BE2C (cell line): ENCODE measurements at regions not wholly inside any gene's neighbourhood (a gene's known extent, or its start where the extent isn't known, plus 50 kb on each side); places are given as distances from the start of the nearest gene placed in this dataset.

Experiments used
- DNase-seq: peaks from one replicate; pipeline ENCODE4 v3.0.0-alpha.2; 2020
- H3K27me3 ChIP-seq: fragments of 250-450 bp; sonication (Bioruptor Pico); 2 replicates; pipeline ENCODE4 v1.5.1; 2020; ENCODE audit warnings: mild to moderate bottlenecking
- H3K36me3 ChIP-seq: fragments of 250-450 bp; sonication (Bioruptor Pico); 2 replicates; pipeline ENCODE4 v1.5.1; 2020; ENCODE audit warnings: mild to moderate bottlenecking
- H3K4me1 ChIP-seq: fragments of 250-450 bp; sonication (Bioruptor Pico); 2 replicates; pipeline ENCODE4 v1.5.1; 2020
- H3K4me3 ChIP-seq: 2 replicates; pipeline ENCODE4 v1.5.1; 2011; ENCODE audit warnings: low read depth, low read length
- H3K9me3 ChIP-seq: fragments of 250-450 bp; sonication (Bioruptor Pico); 2 replicates; pipeline ENCODE4 v1.5.1; 2020
- TF ChIP-seq, protein P1 (sequence below): IDR thresholded peaks from 2 replicates; pipeline ENCODE4 v1.5.1; 2012; ENCODE audit warnings: mild to moderate bottlenecking, low read depth, low read length

DNA sequence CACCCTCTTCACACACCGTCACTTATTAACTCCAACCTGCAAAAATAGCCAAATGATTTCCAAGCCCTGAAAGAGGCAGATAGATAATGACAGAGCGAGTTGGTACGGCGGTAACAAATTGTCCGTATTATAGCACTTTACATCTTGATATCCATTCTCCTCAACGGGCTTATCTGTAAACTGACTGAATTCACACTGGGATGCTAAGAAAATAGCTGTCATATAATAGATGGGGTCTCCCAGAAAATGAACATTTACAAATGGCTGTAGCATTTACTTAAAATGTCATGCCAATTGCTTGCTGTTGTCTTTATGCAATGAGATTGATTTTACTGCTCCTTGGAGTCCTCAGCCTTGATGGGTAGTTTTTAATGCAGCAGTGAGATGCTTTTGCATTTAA lies 225.8 kb upstream of the SDK2 start:
- no peaks in the 10 kb centered on the region for H3K27me3 ChIP-seq
- H3K9me3 ChIP-seq: no peaks in the 10 kb centered on the region
- H3K4me1 ChIP-seq: peaks cover 4% of the 10 kb centered on the region
- H3K4me3 ChIP-seq: no peak overlapping the region
- H3K36me3 ChIP-seq: no peaks in the 10 kb centered on the region
- TF ChIP-seq, protein P1, sequence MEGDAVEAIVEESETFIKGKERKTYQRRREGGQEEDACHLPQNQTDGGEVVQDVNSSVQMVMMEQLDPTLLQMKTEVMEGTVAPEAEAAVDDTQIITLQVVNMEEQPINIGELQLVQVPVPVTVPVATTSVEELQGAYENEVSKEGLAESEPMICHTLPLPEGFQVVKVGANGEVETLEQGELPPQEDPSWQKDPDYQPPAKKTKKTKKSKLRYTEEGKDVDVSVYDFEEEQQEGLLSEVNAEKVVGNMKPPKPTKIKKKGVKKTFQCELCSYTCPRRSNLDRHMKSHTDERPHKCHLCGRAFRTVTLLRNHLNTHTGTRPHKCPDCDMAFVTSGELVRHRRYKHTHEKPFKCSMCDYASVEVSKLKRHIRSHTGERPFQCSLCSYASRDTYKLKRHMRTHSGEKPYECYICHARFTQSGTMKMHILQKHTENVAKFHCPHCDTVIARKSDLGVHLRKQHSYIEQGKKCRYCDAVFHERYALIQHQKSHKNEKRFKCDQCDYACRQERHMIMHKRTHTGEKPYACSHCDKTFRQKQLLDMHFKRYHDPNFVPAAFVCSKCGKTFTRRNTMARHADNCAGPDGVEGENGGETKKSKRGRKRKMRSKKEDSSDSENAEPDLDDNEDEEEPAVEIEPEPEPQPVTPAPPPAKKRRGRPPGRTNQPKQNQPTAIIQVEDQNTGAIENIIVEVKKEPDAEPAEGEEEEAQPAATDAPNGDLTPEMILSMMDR: no peak
- no peak for DNase-seq

- Histone ChIP-seq H3K36me3 (no peaks in the 10 kb centered on the region), H3K4me3 (no peak overlapping the region), H3K27me3 (no peaks in the 10 kb centered on the region), H3K4me1 (peaks cover 4% of the 10 kb centered on the region), H3K9me3 (no peaks in the 10 kb centered on the region)
- no peak for DNase-seq
- TF ChIP-seq, protein P1: no peak
Observed at GRCh38 chr17:73870473-73870872, 226.2 kb upstream of the SDK2 start.

DNA sequence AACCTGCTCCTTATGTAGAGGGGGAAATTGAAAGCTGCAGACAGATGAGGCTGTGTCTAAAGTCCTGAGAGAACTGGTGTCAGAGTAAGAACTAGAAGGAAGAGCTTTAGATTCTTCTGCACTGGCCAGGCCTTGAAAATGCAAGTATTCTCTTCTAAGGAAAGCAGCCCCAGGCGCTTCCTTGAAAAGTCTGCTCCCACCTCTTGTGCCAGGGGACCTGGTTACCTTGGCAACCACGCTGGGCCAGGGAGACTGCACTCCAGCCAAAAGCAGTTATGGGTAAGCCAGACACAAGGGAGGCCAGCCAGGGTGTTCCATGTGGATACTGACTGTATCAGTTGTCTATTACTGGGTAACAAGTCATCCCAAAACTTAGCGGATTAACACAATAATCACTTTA lies 228.6 kb upstream of the SDK2 start:
- no peaks in the 10 kb centered on the region for H3K36me3 ChIP-seq
- H3K4me1 ChIP-seq: peaks cover 4% of the 10 kb centered on the region
- H3K27me3 ChIP-seq: no peaks in the 10 kb centered on the region
- H3K9me3 ChIP-seq: no peaks in the 10 kb centered on the region
- H3K4me3 ChIP-seq: no peak overlapping the region
- TF ChIP-seq, protein P1: no peak
- peak; percentile 50 for DNase-seq

DNA sequence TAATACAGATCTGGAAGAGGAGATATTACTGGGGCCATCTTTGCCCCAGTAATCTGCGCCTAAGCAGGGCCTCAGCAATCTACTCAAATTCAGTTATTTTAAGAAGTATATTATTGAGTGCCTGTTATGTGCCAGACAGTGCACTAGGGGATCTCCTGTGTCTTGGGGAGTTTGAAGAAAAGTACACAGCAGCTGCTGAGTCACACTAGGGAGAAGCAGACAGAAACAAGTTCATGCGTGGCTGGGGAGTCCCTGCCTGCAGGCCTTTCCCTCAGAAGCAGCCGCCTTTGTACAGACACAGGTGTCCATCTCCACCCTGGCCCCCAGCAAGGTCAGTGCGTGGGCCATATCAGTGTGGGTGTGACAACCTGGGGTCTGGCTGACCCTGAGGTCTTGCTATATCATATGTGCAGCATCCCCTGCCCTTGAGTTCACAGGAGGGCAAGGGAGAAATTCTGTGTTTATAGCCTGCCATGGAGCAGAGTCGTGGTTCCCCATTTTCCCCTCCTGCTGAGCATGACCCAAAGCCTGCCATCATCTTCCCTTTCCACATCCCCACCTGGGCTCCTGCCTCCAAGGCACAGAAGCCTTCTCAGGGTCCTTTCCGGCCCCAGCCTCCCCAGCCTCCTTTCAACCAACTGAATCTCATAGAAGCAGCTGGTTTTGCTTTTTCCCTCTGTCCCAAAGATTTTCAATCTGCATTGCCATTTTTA lies 229.9 kb upstream of the SDK2 start:
- DNase-seq: no peak
- Histone ChIP-seq H3K27me3 (no peaks in the 10 kb centered on the region), H3K4me3 (no peak overlapping the region), H3K4me1 (peaks cover 4% of the 10 kb centered on the region), H3K9me3 (no peaks in the 10 kb centered on the region), H3K36me3 (no peaks in the 10 kb centered on the region)
- TF ChIP-seq, protein P1: no peak

DNA sequence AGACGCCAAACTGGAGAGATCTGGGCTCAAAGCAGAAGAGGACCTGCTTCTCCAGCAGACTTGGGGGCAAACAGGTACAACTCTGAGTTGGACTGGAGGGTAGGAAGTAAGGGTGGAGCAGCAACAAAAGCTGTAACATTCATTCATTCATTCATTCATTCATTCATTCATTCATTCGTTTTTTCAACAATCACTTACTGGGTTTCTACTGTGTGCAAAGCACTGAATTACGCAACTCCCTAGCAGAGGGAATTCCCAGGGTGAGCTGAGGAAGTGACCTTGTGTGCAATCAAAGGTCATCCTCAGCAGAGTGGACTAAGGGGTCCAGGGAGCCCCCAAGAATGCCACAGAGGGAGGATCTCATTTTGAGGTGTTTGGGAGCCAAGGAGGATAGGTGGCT lies 231.1 kb upstream of the SDK2 start:
- H3K4me1 ChIP-seq: peaks cover 4% of the 10 kb centered on the region
- TF ChIP-seq, protein P1: no peak
- no peak for DNase-seq
- H3K36me3 ChIP-seq: no peaks in the 10 kb centered on the region
- no peaks in the 10 kb centered on the region for H3K27me3 ChIP-seq
- no peaks in the 10 kb centered on the region for H3K9me3 ChIP-seq
- H3K4me3 ChIP-seq: no peak overlapping the region

- DNase-seq: no peak
- Histone ChIP-seq H3K27me3 (no peaks in the 10 kb centered on the region), H3K9me3 (no peaks in the 10 kb centered on the region), H3K4me1 (peaks cover 2% of the 10 kb centered on the region), H3K4me3 (no peak overlapping the region), H3K36me3 (no peaks in the 10 kb centered on the region)
- TF ChIP-seq, protein P1: no peak
Observed at GRCh38 chr17:73877962-73878361, 233.7 kb upstream of the SDK2 start.
